Ishikawa (cell line): ENCODE measurements at regions not wholly inside any gene's neighbourhood (a gene's known extent, or its start where the extent isn't known, plus 50 kb on each side); places are given as distances from the start of the nearest gene placed in this dataset.

Source experiments
- CREB1 ChIP-seq: IDR thresholded peaks from 2 replicates; pipeline ENCODE4 v1.6.1; 2012; ENCODE audit warnings: low read depth
- EGR1 ChIP-seq: IDR thresholded peaks from 2 replicates; pipeline ENCODE4 v1.6.1; 2012
- TAF1 ChIP-seq: IDR thresholded peaks from 2 replicates; pipeline ENCODE4 v1.6.1; 2012; ENCODE audit warnings: low read depth, mild to moderate bottlenecking
- YY1 ChIP-seq: IDR thresholded peaks from 2 replicates; pipeline ENCODE4 v1.6.1; 2012; ENCODE audit warnings: low read depth

DNA sequence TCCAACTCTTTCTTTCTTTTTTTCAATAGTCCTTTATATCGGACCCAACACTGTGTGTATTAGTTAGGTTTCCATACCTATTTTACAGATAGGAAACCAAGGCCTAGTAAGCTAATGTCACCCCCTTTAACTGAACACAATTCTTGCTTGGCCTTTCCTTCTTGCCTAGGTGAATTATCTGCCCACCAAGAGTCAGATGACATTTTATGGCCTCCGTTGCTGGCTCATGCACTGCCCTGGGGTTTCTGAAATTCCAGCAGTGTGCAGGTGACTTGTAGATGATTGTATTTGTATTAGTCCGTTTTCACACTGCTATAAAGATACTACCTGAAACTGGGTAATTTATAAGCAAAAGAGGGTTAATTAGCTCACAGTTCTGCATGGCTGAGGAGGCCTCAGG is 293.8 kb downstream of the GAS1 start:
- TF ChIP-seq YY1 = no peak
- no peak for TF ChIP-seq TAF1
- no peak for TF ChIP-seq EGR1
- no peak for TF ChIP-seq CREB1
